ENCODE measurements at regions not wholly inside any gene's neighbourhood (a gene's known extent, or its start where the extent isn't known, plus 50 kb on each side); places are given as distances from the start of the nearest gene placed in this dataset.

- intact Hi-C loops (cut with DNase I): no loop called here
- DNase-seq (ENCODE audit: low spot score): no peak
Measured at GRCh38 chr7:135833642-135834041, 85.0 kb upstream of the FAM180A start.

- no peak for DNase-seq (ENCODE audit: low spot score)
- intact Hi-C loops (cut with DNase I): no loop called here
Measured at GRCh38 chr7:135831455-135832195, 83.0 kb upstream of the FAM180A start.

DNA sequence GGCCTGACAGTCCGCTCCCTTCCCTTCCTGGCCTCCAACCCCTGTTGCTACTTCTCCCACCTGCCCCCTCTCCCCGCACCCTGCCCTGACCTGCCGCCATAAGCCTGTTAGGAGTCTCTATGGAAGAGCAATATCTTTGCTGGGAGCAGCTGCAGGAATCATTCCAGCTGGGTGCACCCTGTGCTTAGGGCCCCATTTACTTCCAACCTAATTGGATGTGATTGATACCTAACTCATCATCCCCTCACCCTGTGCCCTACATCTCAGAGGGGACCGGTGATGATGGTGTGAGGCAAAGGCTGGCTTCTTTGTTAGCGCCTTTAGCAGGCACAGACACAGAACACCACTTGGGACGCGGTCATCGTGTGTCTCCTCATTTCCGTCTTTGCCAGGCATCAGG is 80.0 kb upstream of the FAM180A start:
- intact Hi-C loops (cut with DNase I): no loop called here
- no peak for DNase-seq (ENCODE audit: low spot score)

- no peak for DNase-seq (ENCODE audit: low spot score)
- intact Hi-C loops (cut with DNase I): no loop called here
Measured at GRCh38 chr7:135827391-135827790, 78.8 kb upstream of the FAM180A start.

- intact Hi-C loops (cut with DNase I): no loop called here
- no peak for DNase-seq (ENCODE audit: low spot score)
Measured at GRCh38 chr7:135825406-135825805, 76.8 kb upstream of the FAM180A start.

- DNase-seq (ENCODE audit: low spot score): no peak
- intact Hi-C loops (cut with DNase I): no loop called here
Measured at GRCh38 chr7:135822376-135822775, 73.8 kb upstream of the FAM180A start.

DNA sequence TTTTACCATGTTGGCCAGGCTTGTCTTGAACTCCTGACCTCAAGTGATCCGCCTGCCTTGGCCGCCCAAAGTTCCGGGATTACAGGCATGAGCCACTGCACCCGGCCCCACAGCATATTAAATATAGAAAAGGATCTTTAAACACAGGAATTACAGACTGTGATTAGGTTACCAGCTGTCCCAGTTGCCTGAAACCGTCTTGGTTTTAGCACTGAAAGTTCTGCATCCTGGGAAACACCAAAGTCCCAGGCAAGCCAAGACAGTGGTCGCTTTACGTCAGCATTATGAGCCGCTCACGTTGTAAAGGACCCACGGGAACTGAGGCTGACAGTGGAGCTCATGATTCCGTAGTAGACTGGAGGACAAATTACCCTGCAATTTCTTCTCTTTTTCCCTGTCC is 69.0 kb upstream of the FAM180A start:
- DNase-seq (ENCODE audit: low spot score): no peak
- intact Hi-C loops (cut with DNase I): no loop called here

DNA sequence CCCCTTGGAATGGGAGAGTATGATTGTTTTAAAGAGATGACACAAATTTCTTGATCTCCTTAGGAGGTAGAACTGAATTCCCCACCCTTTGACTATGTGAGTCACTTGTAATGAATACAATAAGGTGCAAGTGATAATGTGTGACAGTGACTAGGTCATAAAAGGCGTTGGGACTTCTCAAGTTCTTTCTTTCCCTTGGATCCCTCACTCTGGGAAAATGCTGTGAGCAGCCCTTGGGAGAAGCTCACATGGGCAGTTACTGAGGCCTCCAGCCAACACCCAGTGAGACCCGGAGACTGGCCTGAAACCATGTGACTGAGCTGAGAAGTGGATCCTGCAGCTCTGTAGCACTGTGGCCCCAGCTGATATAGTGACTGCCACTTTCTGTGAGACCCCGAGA is 66.4 kb upstream of the FAM180A start:
- no peak for DNase-seq (ENCODE audit: low spot score)
- intact Hi-C loops (cut with DNase I): no loop called here

GRCh38 chr7:135812148-135812547 is 63.5 kb upstream of the FAM180A start:
- intact Hi-C loops (cut with DNase I): no loop called here
- no peak for DNase-seq (ENCODE audit: low spot score)

DNA sequence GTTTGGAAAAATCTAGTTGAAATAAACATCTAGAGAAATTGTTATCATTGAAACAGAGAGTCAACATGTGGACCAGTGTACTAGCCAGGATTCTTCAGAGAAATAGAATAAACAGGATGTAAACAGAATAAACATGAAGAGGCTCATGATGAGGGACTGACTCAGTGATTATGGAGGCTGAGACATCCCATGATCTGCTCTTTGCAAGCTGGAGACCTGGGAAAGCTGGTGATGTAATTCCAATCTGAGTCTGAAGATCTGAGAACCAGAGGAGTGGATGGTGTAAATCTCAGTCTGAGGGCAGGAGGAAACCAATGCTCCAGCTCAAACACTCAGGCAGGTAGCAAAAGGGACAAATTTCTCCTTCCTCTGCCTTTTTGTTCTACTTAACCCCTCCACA is 62.9 kb upstream of the FAM180A start:
- DNase-seq (ENCODE audit: low spot score): no peak
- intact Hi-C loops (cut with DNase I): no loop called here

DNA sequence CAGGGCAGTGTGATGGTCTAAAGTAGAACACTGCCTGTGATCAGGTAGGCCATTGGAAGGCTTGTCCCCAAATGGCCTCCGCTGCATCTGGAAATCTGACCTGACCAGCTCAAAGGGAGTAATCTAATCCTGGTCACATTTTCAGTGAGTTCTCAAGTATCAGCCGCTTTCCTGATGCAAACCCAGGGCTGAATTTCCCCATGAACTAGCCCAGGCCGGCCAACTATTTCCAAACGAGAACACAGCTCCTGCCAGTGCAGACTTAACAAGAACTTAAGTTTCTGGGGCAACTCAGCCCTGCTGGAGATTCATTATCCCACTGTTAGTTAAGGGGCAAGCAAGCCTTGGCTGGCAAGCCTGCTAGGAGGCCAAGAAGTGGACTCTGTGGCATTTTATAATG is 59.6 kb upstream of the FAM180A start:
- DNase-seq (ENCODE audit: low spot score): no peak
- intact Hi-C loops (cut with DNase I): no loop called here

- intact Hi-C loops (cut with DNase I): loop anchor here (5.0 kb wide), 1 partner anchor 109 kb away; no protein-coding TSS in a partner anchor
Measured at GRCh38 chr7:135803143-135803542, 54.5 kb upstream of the FAM180A start.

GRCh38 chr7:135802697-135803096 is 54.1 kb upstream of the FAM180A start:
- intact Hi-C loops (cut with DNase I): loop anchor here (1.0 to 5.0 kb wide), 2 partner anchors 110 to 207 kb away; no protein-coding TSS in a partner anchor
- DNase-seq (ENCODE audit: low spot score): no peak

More at GRCh38 chr7:135803143-135803542, 54.5 kb upstream of the FAM180A start:
- DNase-seq (ENCODE audit: low spot score): no peak

GRCh38 chr7:135801877-135802276 is 53.3 kb upstream of the FAM180A start:
- no peak for DNase-seq (ENCODE audit: low spot score)
- intact Hi-C loops (cut with DNase I): loop anchor here (1.0 to 5.0 kb wide), 2 partner anchors 110 to 207 kb away; no protein-coding TSS in a partner anchor

- intact Hi-C loops (cut with DNase I): loop anchor here (5.0 kb wide), 1 partner anchor 111 kb away; no protein-coding TSS in a partner anchor
- DNase-seq (ENCODE audit: low spot score): no peak
Measured at GRCh38 chr7:135801045-135801693, 52.6 kb upstream of the FAM180A start.

- intact Hi-C loops (cut with DNase I): loop anchor here (5.0 kb wide), 1 partner anchor 112 kb away; no protein-coding TSS in a partner anchor
- DNase-seq (ENCODE audit: low spot score): no peak
Measured at GRCh38 chr7:135800560-135800959, 51.9 kb upstream of the FAM180A start.

DNA sequence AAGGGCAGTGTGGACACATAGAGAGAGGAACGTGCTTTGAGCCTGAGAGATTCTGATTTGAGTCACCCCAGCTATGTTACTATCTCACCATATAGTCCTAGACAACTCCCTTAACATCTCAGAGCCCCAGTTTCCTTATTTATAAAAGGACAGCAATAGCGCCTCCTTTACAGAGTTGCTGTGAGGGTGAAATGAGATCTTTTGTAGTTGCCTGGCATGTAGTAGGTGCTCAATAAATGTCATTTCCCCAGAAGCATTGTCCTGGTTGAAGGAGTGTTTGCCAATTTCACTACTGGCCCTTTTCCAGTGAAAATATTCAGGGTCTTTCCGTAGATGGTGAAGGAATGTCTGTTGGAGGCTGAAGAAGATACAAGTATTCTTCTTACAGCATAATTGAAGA is 51.3 kb upstream of the FAM180A start:
- no peak for DNase-seq (ENCODE audit: low spot score)
- intact Hi-C loops (cut with DNase I): loop anchor here (5.0 kb wide), 1 partner anchor 112 kb away; no protein-coding TSS in a partner anchor

Data from cardiac septum (tissue), 1 donor.